HG02884 (cell line): ENCODE measurements at regions not wholly inside any gene's neighbourhood (a gene's known extent, or its start where the extent isn't known, plus 50 kb on each side); places are given as distances from the start of the nearest gene placed in this dataset.
"Not testable (repeated sequence)": the region's sequence is repeated elsewhere in the genome, so short reads cannot be mapped to it uniquely, and the experiment has no call there.

Source experiments
- ATAC-seq: cut with Tn5 transposase; IDR thresholded peaks from one replicate; pipeline ENCODE4 v1.9.1; 2021; ENCODE audit warnings: mild to moderate bottlenecking, moderate library complexity; ENCODE audit not compliant: unreplicated experiment

DNA sequence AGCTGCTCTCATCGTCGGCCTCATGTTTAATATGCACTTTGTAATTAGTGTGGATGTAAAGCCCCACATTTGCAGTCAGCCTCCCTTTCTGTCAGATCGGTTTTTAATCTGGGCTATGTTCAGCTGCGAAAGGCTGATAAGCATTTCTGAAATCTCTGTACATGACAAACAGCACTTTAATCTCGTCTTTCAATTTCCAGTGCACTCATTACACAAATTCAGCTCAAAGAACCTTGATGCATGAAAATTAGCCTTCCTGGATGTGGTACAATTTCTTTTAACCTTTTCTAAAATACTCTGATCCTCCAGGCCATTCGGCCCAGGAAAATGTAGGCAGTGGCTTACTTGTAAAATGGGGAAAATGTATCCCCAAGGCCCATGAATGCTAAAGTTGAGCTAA, 265.1 kb downstream of the RND3 start:
- ATAC-seq, result no peak

DNA sequence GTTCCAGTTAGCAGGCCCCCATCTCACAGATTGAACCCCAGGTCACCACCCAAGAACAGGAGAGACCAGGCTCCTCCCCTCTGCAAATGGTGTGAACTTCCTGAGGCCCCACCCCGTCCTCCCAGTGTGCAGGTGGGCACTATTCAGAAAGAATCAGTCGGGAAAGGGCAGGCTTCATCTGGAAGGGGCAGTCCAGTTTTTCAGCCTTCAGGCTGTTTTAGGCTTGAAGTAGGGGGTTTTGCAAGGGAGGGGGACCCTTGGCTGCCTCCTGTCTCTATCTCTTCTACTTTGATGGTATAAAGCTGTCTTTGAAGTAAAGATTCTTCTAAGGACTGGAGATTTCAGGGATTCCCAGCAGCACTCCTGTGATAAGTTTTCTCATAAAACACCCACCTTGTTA, 267.6 kb downstream of the RND3 start:
- ATAC-seq, result no peak

GRCh38 chr2:150215041-150215440, 272.4 kb downstream of the RND3 start:
- ATAC-seq, result no peak

DNA sequence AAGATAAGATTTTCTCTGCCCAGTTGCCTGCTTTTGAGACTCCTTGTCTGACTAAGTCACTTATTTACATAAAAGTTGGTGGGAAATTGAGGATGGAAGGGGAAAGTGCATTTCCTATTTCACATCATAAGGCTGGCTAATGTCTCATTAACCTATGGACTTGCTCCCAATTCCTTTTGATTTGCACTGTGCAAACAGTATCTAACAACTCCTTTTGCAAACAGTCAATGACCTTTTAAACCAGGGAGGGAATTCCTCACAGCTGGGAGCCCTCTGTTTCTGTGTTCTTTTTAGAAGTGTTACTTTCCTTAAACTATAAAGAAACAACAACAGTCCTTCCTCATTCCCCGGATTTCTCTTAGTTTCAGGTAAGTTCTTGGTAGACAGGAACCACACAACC, 272.8 kb downstream of the RND3 start:
- no peak for ATAC-seq

DNA sequence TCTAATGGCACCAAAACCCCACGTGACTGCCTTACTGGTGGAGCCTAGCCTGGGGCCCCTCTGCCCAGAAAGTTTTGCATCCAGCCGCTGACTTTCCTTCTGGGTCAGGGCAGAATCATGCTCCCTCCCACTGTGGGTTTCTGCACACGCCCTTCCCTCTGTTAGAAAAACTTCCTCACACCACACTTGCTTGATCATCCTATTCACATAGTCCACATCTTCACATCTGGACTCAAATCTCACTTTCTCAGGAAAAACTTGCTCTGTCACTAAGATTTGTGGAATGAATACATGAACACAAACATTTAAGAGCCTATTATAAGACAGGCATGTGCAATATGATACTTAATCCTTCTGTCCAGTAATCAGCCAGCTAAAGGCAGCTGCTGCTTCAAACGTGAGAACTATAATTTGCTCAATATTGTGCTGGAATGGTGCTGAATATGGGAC, 274.7 kb downstream of the RND3 start:
- ATAC-seq, result no peak

DNA sequence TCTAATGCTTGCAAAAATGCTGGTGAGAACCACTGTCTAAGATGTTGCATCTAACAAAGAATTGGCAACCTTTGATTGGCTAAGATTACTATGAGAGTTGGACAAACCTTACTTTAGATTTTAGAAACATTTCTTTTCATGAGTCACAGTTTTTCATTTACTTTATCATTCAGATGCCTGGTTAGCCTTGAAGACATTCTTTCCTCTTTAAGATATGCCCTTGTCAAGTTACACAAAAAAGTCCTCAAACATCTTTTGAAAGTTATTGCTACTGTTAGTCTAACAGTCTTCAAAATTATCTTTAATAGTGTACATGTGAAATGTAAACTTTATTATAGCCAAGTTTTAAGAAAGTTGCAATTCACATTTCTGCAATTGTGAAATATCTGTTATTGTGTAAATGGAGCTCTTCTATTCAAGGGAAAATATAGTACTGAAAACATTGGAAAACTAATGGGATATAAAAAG, 276.3 kb downstream of the RND3 start:
- no peak for ATAC-seq

- ATAC-seq, result no peak
Observed at GRCh38 chr2:150209746-150210145, 277.7 kb downstream of the RND3 start.

GRCh38 chr2:150208689-150209088, 278.8 kb downstream of the RND3 start:
- ATAC-seq, result no peak

- no peak for ATAC-seq
Observed at GRCh38 chr2:150207979-150208378, 279.5 kb downstream of the RND3 start.

- no peak for ATAC-seq
Observed at GRCh38 chr2:150204451-150204850, 283.0 kb downstream of the RND3 start.

DNA sequence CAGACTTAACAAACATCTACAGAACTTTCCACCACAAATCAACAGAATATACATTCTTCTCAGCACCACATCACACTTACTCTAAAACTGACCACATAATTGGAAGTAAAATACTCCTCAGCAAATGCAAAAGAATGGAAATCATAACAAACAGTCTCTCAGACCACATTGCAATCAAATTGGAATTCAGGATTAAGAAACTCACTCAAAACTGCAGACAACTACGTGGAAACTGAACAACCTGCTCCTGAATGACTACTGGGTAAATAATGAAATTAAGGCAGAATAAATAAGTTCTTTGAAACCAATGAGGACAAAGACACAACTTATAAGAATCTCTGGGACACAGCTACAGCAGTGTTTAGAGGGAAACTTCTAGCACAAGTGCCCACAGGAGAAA, 292.7 kb downstream of the RND3 start:
- ATAC-seq, result not testable (repeated sequence)

DNA sequence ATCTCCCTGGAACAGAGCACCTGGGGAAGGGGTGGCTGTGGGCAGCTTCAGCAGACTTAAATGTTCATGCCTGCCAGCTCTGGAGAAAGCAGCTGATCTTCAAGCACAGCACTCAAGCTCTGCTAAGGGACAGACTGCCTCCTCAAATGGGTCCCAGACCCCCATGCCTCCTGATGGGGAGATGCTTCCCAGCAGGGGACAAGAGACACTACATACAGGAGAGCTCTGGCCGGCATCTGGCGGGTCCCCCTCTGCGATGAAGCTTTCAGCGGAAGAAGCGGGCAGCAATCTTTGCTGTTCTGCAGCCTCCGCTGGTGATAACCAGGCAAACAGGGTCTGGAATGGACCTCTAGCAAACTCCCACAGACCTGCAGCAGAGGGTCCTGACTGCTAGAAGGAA, 294.8 kb downstream of the RND3 start:
- ATAC-seq, result no peak

GRCh38 chr2:150191349-150191748, 296.1 kb downstream of the RND3 start:
- ATAC-seq, result no peak

- ATAC-seq, result no peak
Observed at GRCh38 chr2:150190546-150190945, 296.9 kb downstream of the RND3 start.

GRCh38 chr2:150188800-150189199, 298.7 kb downstream of the RND3 start:
- ATAC-seq, result no peak

GRCh38 chr2:150188177-150188576, 299.3 kb downstream of the RND3 start:
- ATAC-seq, result no peak

- ATAC-seq, result no peak
Observed at GRCh38 chr2:150182566-150183235, 304.8 kb downstream of the RND3 start.

DNA sequence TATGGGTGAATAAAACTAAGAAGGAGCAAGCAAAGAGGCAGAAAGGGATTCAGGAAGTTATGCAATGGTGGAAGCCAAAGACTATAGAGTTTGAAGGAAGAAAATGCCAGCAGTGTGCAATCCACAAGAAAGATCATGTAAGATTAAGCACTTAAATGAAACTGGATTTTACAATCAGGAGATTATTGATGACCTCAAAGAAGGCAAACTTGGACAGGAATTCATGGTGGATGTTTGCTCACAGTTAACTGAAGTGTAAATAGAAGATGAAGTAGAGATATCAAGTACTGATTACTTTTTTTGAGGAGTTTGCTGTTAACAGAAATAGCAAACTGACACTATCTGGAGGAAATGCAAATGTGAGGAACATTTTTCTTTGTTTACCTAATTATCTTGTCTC, 308.9 kb downstream of the RND3 start:
- ATAC-seq, result no peak

GRCh38 chr2:150174971-150175421, 312.5 kb downstream of the RND3 start:
- ATAC-seq, result no peak

- no peak for ATAC-seq
Observed at GRCh38 chr2:150174056-150174805, 313.2 kb downstream of the RND3 start.

DNA sequence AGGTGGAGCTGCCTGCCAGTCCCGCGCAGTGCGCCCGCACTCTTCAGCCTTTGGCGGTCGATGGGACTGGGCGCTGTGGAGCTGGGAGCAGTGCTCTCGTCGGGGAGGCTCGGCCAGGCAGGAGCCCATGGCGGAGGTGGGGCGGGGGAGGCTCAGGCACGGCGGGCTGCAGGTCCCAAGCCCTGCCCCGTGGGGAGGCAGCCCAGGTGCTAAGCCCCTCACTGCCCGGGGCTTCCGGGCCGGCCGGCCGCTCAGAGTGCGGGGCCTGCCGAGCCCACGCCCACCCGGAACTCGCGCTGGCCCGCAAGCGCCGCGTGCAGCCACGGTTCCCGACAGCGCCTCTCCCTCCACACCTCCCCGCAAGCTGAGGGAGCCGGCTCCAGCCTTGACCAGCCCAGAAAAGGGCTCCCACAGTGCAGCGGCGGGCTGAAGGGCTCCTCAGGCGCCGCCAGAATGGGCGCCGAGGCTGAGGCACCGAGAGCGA, 316.4 kb downstream of the RND3 start:
- ATAC-seq, result no peak

GRCh38 chr2:150169237-150169629, 318.2 kb downstream of the RND3 start:
- no peak for ATAC-seq
